ENCODE measurements at regions not wholly inside any gene's neighbourhood (a gene's known extent, or its start where the extent isn't known, plus 50 kb on each side); places are given as distances from the start of the nearest gene placed in this dataset.

- TF ChIP-seq CTCF (IDR thresholded peaks at IDR 0.05; ENCODE audit: insufficient read depth, low read depth, low read length): no peak
- no peak for TF ChIP-seq EZH2 (IDR thresholded peaks at IDR 0.05; ENCODE audit: insufficient read depth, low read length)
Measured at GRCh38 chr20:22001886-22002285, 296.4 kb downstream of the PAX1 start.

All from astrocyte (in vitro differentiated cells and primary cell).